ENCODE measurements at regions not wholly inside any gene's neighbourhood (a gene's known extent, or its start where the extent isn't known, plus 50 kb on each side); places are given as distances from the start of the nearest gene placed in this dataset.

DNA sequence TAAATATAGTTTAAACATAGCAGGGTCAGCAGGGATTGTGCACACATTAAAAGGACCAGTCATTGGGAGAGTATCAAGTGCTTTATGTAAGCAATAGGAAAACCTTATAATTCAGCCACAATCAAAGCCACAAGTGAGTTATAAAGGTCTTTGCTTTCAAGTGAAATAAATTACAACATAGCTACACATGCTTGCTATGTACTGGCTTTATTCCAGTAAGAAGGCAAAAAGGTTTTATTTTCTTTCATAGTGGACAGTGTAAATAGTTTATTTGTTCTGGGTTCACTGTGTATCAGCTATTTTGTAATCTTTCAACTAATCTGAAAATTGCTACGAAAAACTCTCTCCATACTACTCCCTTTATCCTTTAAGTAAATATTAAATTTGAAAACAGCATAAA, 691.4 kb downstream of the PCDH7 start:
- Histone ChIP-seq H3K27ac (ENCODE audit: low read depth in 1 of 2, low read length in 2 of 2) (no peak overlapping the region), H3K9me3 (replicated peaks in 1 of 2; ENCODE audit: control insufficient read depth in 1 of 2, insufficient read depth in 1 of 2, low read length in 2 of 2) (no peaks in the 10 kb centered on the region), H2AFZ (ENCODE audit: insufficient read depth, low read depth, low read length, poor library complexity, severe bottlenecking) (no peak overlapping the region), H3K36me3 (replicated peaks in 1 of 2; ENCODE audit: control insufficient read depth in 1 of 2, insufficient read depth in 2 of 2, low read length in 2 of 2) (no peaks in the 10 kb centered on the region), H3K79me2 (ENCODE audit: insufficient read depth, low read length) (no peaks in the 10 kb centered on the region), H3K4me2 (replicated peaks; ENCODE audit: extremely low read depth, low read length, poor library complexity, severe bottlenecking) (no peak overlapping the region), H3K4me3 (replicated peaks in 1 of 3; ENCODE audit: low read depth in 2 of 3, low read length in 3 of 3) (no peak overlapping the region), H3K9ac (ENCODE audit: insufficient read depth, low read length, poor library complexity, severe bottlenecking) (no peak overlapping the region), H3K27me3 (ENCODE audit: control insufficient read depth in 2 of 2, insufficient read depth in 2 of 2, low read length in 2 of 2) (no peaks in the 10 kb centered on the region), H3K4me1 (ENCODE audit: control insufficient read depth in 1 of 2, insufficient read depth in 2 of 2, low read length in 2 of 2) (no peaks in the 10 kb centered on the region), H4K20me1 (ENCODE audit: insufficient read depth, low read length) (no peaks in the 10 kb centered on the region)
- WGBS (ENCODE audit: insufficient coverage) = no CpG with 5 or more reads among the region's 1 CpG
- Mint-ChIP-seq H3K4me3 (no peak overlapping the region), H3K4me1 (no peaks in the 10 kb centered on the region), H3K27ac (no peak overlapping the region), H3K36me3 (no peaks in the 10 kb centered on the region), H3K27me3 (ENCODE audit: low read depth in 3 of 3) (no peaks in the 10 kb centered on the region), H3K9me3 (peaks cover 0 to 3% (median 0%) of the 10 kb centered on the region in 7 donors)
- TF ChIP-seq, protein P1, sequence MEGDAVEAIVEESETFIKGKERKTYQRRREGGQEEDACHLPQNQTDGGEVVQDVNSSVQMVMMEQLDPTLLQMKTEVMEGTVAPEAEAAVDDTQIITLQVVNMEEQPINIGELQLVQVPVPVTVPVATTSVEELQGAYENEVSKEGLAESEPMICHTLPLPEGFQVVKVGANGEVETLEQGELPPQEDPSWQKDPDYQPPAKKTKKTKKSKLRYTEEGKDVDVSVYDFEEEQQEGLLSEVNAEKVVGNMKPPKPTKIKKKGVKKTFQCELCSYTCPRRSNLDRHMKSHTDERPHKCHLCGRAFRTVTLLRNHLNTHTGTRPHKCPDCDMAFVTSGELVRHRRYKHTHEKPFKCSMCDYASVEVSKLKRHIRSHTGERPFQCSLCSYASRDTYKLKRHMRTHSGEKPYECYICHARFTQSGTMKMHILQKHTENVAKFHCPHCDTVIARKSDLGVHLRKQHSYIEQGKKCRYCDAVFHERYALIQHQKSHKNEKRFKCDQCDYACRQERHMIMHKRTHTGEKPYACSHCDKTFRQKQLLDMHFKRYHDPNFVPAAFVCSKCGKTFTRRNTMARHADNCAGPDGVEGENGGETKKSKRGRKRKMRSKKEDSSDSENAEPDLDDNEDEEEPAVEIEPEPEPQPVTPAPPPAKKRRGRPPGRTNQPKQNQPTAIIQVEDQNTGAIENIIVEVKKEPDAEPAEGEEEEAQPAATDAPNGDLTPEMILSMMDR (IDR thresholded peaks at IDR 0.05) = no peak
- intact Hi-C loops (cut with micrococcal nuclease) = no loop called here
- no peak for DNase-seq

DNA sequence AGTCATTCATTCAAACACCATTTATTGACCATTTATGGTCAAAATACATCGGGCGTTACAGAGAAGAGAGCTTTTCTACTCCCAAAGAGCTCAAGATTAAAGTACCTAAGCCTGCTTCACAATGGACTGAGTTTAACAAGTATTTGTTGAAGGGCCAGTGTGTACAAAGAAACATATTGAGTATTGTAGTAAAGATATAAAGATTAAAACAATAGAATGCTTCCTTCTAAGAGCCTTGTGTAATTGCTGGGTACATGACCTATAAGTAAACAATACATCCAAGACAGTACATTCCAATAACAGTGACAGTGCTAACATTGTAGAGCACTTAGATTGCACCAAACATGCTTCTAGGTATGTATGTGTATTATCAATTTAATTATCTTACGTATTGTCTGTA, 695.5 kb downstream of the PCDH7 start:
- no peaks in the 10 kb centered on the region for H3K4me1 Mint-ChIP-seq
- H3K4me3 Mint-ChIP-seq = no peak overlapping the region
- Histone ChIP-seq H2AFZ (ENCODE audit: insufficient read depth, low read depth, low read length, poor library complexity, severe bottlenecking) (no peak overlapping the region), H4K20me1 (ENCODE audit: insufficient read depth, low read length) (no peaks in the 10 kb centered on the region), H3K27ac (ENCODE audit: low read depth in 1 of 2, low read length in 2 of 2) (no peak overlapping the region), H3K9me3 (replicated peaks in 1 of 2; ENCODE audit: control insufficient read depth in 1 of 2, insufficient read depth in 1 of 2, low read length in 2 of 2) (no peaks in the 10 kb centered on the region), H3K79me2 (ENCODE audit: insufficient read depth, low read length) (no peaks in the 10 kb centered on the region), H3K4me2 (replicated peaks; ENCODE audit: extremely low read depth, low read length, poor library complexity, severe bottlenecking) (no peak overlapping the region), H3K4me3 (replicated peaks in 1 of 3; ENCODE audit: low read depth in 2 of 3, low read length in 3 of 3) (no peak overlapping the region), H3K9ac (ENCODE audit: insufficient read depth, low read length, poor library complexity, severe bottlenecking) (no peak overlapping the region), H3K4me1 (ENCODE audit: control insufficient read depth in 1 of 2, insufficient read depth in 2 of 2, low read length in 2 of 2) (no peaks in the 10 kb centered on the region), H3K27me3 (ENCODE audit: control insufficient read depth in 2 of 2, insufficient read depth in 2 of 2, low read length in 2 of 2) (no peaks in the 10 kb centered on the region), H3K36me3 (replicated peaks in 1 of 2; ENCODE audit: control insufficient read depth in 1 of 2, insufficient read depth in 2 of 2, low read length in 2 of 2) (no peaks in the 10 kb centered on the region)
- no peak overlapping the region for H3K27ac Mint-ChIP-seq
- WGBS (ENCODE audit: insufficient coverage) = no CpG with 5 or more reads among the region's 3 CpGs
- H3K9me3 Mint-ChIP-seq = no peaks in the 10 kb centered on the region
- intact Hi-C loops (cut with micrococcal nuclease) = no loop called here
- no peaks in the 10 kb centered on the region for H3K27me3 Mint-ChIP-seq (ENCODE audit: low read depth in 3 of 3)
- DNase-seq = no peak
- TF ChIP-seq, protein P1 (IDR thresholded peaks at IDR 0.05) = no peak
- no peaks in the 10 kb centered on the region for H3K36me3 Mint-ChIP-seq
